Left ventricle myocardium inferior (tissue), 1 donor: ENCODE measurements at regions not wholly inside any gene's neighbourhood (a gene's known extent, or its start where the extent isn't known, plus 50 kb on each side); places are given as distances from the start of the nearest gene placed in this dataset.

Experiments
- DNase-seq: peaks from one replicate; pipeline ENCODE4 v3.0.0-alpha.2; 2020
- H3K27ac ChIP-seq: fragments of 200-600 bp; replicated peaks from 2 replicates; pipeline ENCODE4 v1.8.0; 2021
- H3K27me3 ChIP-seq: fragments of 200-600 bp; 2 replicates; pipeline ENCODE4 v1.8.0; 2021; ENCODE audit warnings: low read depth
- H3K36me3 ChIP-seq: fragments of 200-600 bp; 2 replicates; pipeline ENCODE4 v1.8.0; 2021
- H3K4me1 ChIP-seq: fragments of 200-600 bp; 2 replicates; pipeline ENCODE4 v1.8.0; 2021
- H3K4me3 ChIP-seq: fragments of 200-600 bp; 2 replicates; pipeline ENCODE4 v1.8.0; 2021; ENCODE audit warnings: mild to moderate bottlenecking, moderate library complexity
- H3K9me3 ChIP-seq: fragments of 200-600 bp; replicated peaks from 2 replicates; pipeline ENCODE4 v1.8.0; 2021
- CTCF ChIP-seq: fragments of 200-600 bp; IDR thresholded peaks from 2 replicates; pipeline ENCODE4 v1.8.0; 2021; ENCODE audit warnings: antibody characterized with exemption, mild to moderate bottlenecking, borderline replicate concordance
- intact Hi-C: fragments of 100-400 bp; cut with micrococcal nuclease; formaldehyde crosslinking; loops from one replicate; pipeline ENCODE4 v1.11.0; 2022
- donor health status: DM: no; HTN: yes; CAD: no; lungs with severe emphysema.

GRCh38 chr5:173726846-173727557 lies 110.6 kb upstream of the BOD1 start:
- TF ChIP-seq CTCF: no peak
- no peaks in the 10 kb centered on the region for H3K36me3 ChIP-seq
- no peaks in the 10 kb centered on the region for H3K4me1 ChIP-seq
- intact Hi-C loops: no loop called here
- H3K27ac ChIP-seq: no peak overlapping the region
- H3K9me3 ChIP-seq: peaks cover 6% of the 10 kb centered on the region
- no peaks in the 10 kb centered on the region for H3K27me3 ChIP-seq
- no peak for DNase-seq
- H3K4me3 ChIP-seq: no peak overlapping the region

GRCh38 chr5:173727839-173728778 lies 111.7 kb upstream of the BOD1 start:
- H3K36me3 ChIP-seq: no peaks in the 10 kb centered on the region
- peaks cover 6% of the 10 kb centered on the region for H3K9me3 ChIP-seq
- no peak for DNase-seq
- H3K27ac ChIP-seq: no peak overlapping the region
- TF ChIP-seq CTCF: no peak
- intact Hi-C loops: no loop called here
- no peaks in the 10 kb centered on the region for H3K4me1 ChIP-seq
- H3K27me3 ChIP-seq: no peaks in the 10 kb centered on the region
- no peak overlapping the region for H3K4me3 ChIP-seq

- DNase-seq: no peak
- Histone ChIP-seq H3K36me3 (no peaks in the 10 kb centered on the region), H3K9me3 (peaks cover 6% of the 10 kb centered on the region), H3K27ac (no peak overlapping the region), H3K4me1 (no peaks in the 10 kb centered on the region), H3K4me3 (no peak overlapping the region), H3K27me3 (no peaks in the 10 kb centered on the region)
- intact Hi-C loops: no loop called here
- no peak for TF ChIP-seq CTCF
Observed at GRCh38 chr5:173729079-173729765, 112.8 kb upstream of the BOD1 start.

- no peak for DNase-seq
- intact Hi-C loops: no loop called here
- Histone ChIP-seq H3K4me3 (no peak overlapping the region), H3K36me3 (no peaks in the 10 kb centered on the region), H3K4me1 (no peaks in the 10 kb centered on the region), H3K9me3 (peaks cover 5% of the 10 kb centered on the region), H3K27ac (no peak overlapping the region), H3K27me3 (no peaks in the 10 kb centered on the region)
- no peak for TF ChIP-seq CTCF
Observed at GRCh38 chr5:173730632-173731298, 114.3 kb upstream of the BOD1 start.

GRCh38 chr5:173733021-173733420 lies 116.6 kb upstream of the BOD1 start:
- TF ChIP-seq CTCF: no peak
- intact Hi-C loops: no loop called here
- no peaks in the 10 kb centered on the region for H3K27me3 ChIP-seq
- no peak overlapping the region for H3K27ac ChIP-seq
- no peaks in the 10 kb centered on the region for H3K36me3 ChIP-seq
- no peaks in the 10 kb centered on the region for H3K4me1 ChIP-seq
- DNase-seq: no peak
- no peaks in the 10 kb centered on the region for H3K9me3 ChIP-seq
- H3K4me3 ChIP-seq: no peak overlapping the region
